Ovary (tissue), 3 donors: ENCODE measurements at regions not wholly inside any gene's neighbourhood (a gene's known extent, or its start where the extent isn't known, plus 50 kb on each side); places are given as distances from the start of the nearest gene placed in this dataset.

Source experiments
- EP300 ChIP-seq: sonication (generic); formaldehyde crosslinking; IDR thresholded peaks from one replicate; pipeline ENCODE4 v1.6.1; 2017; ENCODE audit warnings: antibody characterized with exemption
- POLR2A ChIP-seq: fragments of 450-650 bp; IDR thresholded peaks from one replicate; pipeline ENCODE4 v1.6.1; 2017; ENCODE audit warnings: antibody characterized with exemption, mild to moderate bottlenecking, moderate library complexity
- TF ChIP-seq, protein P1 (sequence below), 3 donors: fragments of 450-650 bp in 2 of 3; fragments of 200-600 bp in 1 of 3; IDR thresholded peaks; one replicate each; pipeline versions ENCODE4 v1.5.1 to v1.8.0; 2016 to 2022; ENCODE audit warnings: antibody characterized with exemption in 3 of 3, mild to moderate bottlenecking in 1 of 3
- donor health status: DM: no; HTN: no; CAD: no.

DNA sequence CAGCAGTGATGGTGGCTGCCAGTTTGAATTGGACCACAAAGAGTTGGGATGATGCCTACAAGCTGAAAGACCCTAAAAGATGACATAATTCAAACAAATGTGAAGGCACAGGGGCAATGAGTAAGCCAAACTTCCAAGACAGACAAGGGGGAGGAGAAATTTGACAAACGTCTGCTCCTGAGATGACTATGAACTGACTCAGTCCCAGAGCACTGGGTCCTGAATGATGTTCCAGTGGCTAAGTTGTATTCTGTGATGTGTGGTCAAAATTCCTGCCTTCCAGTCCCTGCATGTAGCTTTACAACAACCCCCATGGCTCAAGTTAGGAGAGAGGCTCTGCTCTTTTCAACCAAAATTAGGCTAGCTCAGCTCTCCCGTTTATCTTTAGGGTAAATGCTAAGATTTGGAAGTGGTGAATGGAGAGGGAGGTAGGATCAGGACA, 86.1 kb upstream of the SIRPA start:
- TF ChIP-seq, protein P1, sequence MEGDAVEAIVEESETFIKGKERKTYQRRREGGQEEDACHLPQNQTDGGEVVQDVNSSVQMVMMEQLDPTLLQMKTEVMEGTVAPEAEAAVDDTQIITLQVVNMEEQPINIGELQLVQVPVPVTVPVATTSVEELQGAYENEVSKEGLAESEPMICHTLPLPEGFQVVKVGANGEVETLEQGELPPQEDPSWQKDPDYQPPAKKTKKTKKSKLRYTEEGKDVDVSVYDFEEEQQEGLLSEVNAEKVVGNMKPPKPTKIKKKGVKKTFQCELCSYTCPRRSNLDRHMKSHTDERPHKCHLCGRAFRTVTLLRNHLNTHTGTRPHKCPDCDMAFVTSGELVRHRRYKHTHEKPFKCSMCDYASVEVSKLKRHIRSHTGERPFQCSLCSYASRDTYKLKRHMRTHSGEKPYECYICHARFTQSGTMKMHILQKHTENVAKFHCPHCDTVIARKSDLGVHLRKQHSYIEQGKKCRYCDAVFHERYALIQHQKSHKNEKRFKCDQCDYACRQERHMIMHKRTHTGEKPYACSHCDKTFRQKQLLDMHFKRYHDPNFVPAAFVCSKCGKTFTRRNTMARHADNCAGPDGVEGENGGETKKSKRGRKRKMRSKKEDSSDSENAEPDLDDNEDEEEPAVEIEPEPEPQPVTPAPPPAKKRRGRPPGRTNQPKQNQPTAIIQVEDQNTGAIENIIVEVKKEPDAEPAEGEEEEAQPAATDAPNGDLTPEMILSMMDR (IDR thresholded peaks at IDR 0.05) = no peak
- no peak for TF ChIP-seq EP300
- TF ChIP-seq POLR2A = no peak
